Stimulated activated CD8-positive, alpha-beta memory T cell treated with anti-CD3 and anti-CD28 coated beads, Interleukin-7, amount 100 ng/mL, for 4 hours (primary cell): ENCODE measurements at regions not wholly inside any gene's neighbourhood (a gene's known extent, or its start where the extent isn't known, plus 50 kb on each side); places are given as distances from the start of the nearest gene placed in this dataset.
A peak's percentile ranks its signal among the peaks of the same experiment; 100 is the strongest.

ENCODE experiments used
- DNase-seq, 2 donors: peaks; one replicate each; pipeline ENCODE4 v3.0.0-alpha.2; 2020; ENCODE audit warnings: low read depth in 2 of 2

GRCh38 chr2:64283641-64284361, 139.6 kb upstream of the PELI1 start:
- DNase-seq: no peak

DNA sequence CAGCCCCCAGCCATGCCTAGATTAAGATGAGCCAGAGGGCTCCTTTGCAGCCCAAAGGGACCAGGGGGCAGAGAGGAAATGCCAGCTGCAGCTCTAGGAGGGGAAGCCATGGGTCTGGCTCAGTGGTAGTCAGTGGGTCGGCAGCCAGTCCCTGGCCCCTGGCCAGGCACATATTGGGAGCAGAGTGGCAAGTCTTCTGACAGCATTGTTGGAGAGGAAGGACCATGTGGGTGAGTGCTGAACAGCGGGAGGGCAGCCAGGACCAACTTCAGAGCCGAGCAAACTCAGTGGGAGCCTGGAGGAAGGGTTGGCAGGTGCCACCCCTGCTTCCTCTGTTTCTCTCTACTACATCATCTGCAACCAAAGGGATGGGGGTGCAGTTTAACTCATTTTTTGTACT, 140.5 kb upstream of the PELI1 start:
- no peak for DNase-seq

- DNase-seq: no peak
Measured at GRCh38 chr2:64287202-64287740, 143.1 kb upstream of the PELI1 start.

DNA sequence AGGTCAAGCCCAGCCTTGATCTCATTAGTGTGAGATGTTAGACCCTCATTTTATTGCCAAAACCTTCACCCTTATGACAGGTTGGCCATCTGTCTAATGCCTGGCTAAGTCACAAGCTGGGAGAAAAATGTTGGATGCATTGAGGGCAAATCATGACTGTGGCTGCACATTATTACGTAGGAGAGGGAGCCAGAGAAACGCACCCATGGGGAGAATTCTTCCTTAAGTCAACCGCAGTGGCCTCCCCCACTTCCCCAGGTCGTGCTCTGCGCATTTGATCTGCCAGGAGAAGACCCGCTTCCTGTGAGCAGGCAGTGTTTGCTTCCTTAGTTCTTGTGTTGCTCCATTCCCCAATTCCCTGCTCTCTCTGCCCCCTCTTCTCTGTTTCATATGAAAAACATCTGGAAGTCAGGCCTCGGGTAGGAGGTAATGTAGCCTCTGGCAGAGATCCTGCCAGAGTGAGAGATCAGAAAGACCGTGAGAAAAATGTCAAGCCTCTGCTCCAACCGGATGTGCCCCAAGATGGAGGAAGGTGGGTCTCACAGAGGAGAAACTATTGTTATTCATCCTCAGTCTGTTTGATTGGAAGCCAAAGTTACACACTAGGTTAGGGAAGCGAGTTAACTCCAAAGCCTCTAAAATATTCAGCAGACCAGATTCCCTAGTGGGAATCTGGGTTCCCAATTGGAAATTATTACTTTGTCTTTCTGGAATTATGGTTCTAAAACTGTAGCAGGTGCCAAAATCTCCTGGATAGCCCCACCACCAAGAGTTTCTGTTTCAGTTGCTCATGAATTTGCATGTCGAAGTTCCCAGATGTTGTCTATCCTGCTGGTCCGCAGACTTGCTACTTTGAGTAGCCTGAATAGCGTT, 144.3 kb upstream of the PELI1 start:
- DNase-seq: no peak

GRCh38 chr2:64289251-64289650, 145.0 kb upstream of the PELI1 start:
- DNase-seq: no peak

DNA sequence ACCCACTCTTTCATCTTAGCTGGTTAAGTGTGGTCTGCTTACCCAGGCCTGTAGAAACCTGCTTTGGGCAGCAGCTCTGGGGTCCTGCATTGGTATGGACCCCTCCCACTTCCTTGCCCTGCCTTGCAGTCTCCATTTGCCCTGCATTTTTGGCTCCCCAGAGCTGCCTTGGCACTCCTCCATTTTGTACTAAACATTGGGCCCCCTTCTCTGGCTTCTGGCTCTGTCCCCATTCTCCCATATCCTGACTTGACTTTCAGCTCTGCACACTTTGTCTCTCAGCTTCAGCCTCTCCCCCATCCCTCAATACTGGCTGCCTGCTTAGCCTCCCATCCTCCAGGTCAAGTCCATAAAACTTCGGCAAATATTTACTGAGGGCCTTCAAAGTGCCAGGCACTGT, 145.5 kb upstream of the PELI1 start:
- DNase-seq: no peak

DNA sequence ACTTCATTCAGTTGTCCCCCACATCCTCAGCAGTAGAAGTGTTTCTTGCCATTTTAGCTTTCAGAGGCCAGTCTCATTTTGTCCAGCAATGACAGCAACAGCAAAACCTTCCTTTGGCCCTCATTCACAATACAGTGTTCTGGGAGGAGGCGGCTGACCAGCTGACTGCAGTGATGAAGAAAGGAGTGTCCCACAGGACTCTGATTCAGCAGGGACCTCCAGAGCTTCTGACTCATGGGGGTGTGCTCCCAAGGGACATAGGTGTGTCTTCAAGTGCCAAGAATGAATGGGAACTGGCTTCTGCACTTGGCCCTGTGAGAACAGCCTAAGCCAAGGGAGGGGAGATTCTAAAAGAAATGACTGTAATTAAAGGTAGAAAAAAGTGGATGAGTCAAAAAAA, 147.0 kb upstream of the PELI1 start:
- DNase-seq: no peak

DNA sequence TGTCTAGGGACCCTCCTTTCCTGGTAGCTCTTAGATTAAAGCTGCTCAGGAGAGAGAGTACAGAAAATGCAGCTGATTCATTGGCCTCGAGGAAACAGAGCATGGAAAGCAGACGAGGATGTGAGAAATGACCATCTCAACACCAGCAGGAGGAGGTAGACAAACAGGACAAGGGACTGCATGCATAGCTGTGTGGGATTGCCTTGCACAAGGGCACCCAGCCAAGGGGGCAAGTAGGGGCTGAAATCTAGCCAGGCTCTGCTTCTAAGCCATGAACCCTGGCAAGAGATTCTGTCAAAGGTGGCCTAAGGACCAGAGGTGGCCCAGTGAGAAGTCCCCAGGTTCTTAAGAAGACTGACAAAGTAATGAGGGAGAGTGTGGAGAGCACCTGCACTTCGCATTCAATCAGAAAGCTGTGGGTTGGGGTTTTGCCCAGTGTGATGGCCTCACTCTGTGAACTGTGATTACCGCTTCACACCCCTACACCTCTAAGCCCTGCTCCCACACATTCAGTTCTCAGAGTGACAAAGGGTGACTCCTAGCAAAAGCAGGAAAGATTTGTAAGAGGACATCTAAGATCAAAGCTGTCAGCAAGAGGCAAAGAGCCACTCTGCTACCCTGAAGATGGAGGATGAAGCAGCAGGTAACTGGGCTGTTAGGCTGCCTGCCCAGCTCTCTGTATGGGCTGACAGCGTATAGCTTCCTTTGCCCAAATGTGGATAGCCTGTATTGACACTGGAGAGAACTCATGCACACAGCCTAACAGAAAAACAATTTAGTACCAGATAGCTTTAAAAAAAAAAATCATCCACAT, 151.3 kb upstream of the PELI1 start:
- DNase-seq: no peak

- DNase-seq: peak in 1 of 2 donors; percentile 24
Measured at GRCh38 chr2:64296140-64296480, 151.9 kb upstream of the PELI1 start.

GRCh38 chr2:64296695-64297346, 152.6 kb upstream of the PELI1 start:
- DNase-seq: no peak

DNA sequence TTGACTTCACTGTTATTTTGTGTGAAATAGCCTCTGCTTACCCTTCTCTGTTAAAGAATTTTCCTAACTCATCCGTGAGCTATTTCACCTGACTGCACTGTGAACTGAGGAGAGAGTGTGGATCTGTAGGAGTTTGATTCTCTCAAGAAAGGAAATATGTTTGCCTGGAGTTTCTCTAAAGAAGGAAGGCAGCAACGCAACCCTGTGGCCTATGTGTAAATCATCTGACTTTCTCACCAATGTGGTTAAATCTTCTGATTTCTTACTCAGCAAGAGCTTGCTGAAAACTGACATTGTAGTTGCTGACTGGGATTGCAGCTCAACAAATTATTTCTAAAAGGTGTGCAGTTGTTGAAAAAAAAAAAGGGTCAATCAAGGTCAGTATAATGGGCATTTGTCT, 153.9 kb upstream of the PELI1 start:
- no peak for DNase-seq

DNA sequence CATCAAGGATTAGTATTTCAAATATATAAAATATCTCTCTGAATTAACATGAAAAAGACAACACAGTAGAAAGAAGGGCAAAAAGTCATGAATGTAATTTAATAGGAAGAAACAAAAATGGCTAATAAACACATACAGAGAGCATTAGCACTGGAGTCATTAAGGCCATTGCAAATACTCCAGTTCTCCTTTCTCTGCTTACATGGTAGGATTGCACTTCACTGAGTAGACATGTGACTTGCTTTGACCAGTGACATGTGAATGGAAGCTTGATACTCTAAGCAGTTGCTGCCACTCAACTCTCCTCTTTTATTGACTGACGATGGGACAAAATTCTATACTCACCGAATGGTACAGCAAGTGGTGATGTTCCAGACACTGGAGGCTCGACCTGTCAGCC, 153.9 kb upstream of the LGALSL start:
- DNase-seq: no peak

- no peak for DNase-seq
Measured at GRCh38 chr2:64303250-64303649, 150.7 kb upstream of the LGALSL start.

DNA sequence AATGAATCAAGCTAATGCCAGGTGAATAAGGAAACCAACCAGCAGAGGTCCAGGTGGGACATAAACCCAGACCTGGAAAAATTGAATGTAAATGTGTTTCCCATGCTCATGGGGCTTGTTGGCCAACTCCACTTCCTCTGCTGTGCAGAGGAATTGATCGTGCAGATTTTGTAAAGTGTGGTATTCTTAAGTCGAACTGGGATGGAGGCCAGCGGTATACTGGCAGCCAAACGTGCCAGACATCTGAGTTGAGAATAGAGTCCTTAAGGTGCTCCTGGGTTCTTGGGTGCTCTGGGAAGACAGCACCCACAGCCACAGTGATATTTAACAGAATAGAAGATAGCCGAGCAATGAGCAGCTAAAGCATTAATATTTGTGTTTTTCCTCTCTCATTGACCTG, 146.5 kb upstream of the LGALSL start:
- no peak for DNase-seq

DNA sequence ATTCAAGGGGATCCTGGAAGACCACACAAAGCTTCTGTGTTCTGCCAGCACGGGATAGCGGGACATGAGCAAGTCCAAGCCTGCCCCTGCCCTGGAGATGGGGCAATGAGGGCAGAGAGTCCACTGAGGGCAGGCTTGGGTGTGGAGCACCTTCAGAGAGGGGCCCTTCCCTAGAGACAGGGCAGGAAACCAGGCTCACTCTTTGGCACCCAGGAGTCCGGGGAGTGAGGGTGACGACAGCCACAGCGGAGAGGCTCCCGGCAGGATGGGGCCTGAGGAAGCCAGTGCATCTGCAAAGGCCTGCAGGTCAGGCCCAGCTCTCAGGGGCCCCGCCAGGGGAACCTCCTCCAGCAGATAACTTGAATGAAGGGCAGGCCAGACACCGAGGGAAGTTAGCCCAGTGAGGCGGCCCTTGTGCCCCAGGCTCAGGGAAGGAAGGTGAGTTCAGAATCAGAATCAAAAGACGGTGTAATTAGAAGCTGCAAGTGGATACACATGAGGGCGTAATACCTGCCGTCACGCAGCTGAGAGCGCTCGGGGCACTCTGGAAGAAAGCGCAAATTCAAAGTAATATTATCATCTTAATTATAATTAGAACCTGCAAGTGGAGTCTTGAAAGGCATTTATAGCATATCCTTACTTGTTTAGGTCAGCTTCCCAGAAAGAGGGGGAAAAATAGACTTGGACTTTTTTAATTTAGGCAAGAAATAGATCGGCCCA, 142.6 kb upstream of the LGALSL start:
- no peak for DNase-seq

DNA sequence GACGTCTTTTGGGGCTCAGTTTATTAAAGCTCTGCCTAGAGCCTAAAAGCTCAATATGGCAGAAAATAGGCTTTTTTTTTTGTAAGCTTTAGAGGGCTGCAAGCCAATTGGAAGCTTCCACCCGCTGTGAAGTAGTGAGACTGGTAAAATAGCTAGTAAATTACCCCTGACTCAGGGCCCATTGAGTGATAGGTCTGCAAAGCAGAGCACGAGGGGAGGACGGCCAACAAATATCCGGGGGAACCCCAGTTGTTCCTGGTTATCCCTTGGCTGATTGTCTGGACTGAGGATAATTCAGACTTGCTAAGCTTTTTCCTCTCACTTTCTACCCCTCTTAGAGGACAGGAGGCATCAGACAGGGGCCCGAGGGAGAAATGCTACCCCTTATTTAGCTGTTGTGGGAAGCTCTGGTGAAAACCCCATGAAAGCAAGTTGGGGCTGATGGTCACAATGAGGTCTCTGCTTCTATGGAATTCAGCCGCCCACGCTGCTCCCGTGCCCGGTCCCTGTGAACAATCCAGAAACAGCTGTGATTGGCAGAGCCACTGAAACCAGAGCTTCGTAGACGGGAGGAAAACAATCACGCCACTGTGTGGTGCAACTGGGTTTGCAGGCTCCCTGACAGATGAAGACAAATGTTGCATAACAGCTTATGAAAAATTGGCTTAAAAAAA, 141.9 kb upstream of the LGALSL start:
- DNase-seq: no peak

GRCh38 chr2:64312622-64313397, 141.2 kb upstream of the LGALSL start:
- no peak for DNase-seq

GRCh38 chr2:64313398-64313723, 140.6 kb upstream of the LGALSL start:
- no peak for DNase-seq

DNA sequence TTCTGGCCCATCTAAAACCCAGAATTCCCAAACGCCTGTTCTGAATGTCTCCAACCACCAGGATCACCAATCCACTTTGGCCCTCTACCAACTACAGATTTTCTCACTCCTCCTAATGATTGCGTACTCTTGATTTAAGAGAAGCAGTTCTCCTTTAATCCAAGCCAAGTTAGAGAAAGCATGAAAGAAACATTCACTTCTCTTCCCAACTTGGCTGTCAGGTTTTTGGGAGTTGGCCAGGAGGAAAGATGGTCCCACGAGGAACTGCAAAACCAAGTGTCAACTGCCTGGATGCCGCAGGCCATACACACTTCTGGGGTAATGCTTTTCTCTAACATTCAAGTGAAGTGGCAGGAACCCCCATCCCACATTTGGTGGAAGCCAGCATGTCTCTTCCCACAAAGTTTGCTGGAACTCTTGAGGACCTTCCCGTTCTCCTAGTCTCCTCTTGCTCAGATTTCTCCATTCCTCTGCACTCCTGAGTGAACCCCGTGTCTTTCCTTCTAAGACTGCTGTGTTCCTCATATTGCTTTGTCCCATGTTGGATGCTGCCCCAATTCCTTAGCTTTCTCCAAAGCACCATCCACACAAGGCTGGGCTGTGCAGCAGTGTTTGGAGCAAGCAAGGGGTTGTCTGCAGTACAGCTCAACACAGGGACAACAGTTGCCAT, 138.5 kb upstream of the LGALSL start:
- no peak for DNase-seq
